ENCODE measurements at regions not wholly inside any gene's neighbourhood (a gene's known extent, or its start where the extent isn't known, plus 50 kb on each side); places are given as distances from the start of the nearest gene placed in this dataset. TPM values are rescaled to one million over a fixed set of nuclear protein-coding genes. Genes with fewer than 3 reads are reported as not detected.
"Not testable (repeated sequence)": the region's sequence is repeated elsewhere in the genome, so short reads cannot be mapped to it uniquely, and the experiment has no call there.

- Histone ChIP-seq H3K27me3 (ENCODE audit: insufficient read depth, low read length) (no peaks in the 10 kb centered on the region), H2AFZ (ENCODE audit: low read depth, low read length, poor library complexity, severe bottlenecking) (no peak overlapping the region), H3K4me1 (ENCODE audit: control insufficient read depth in 1 of 2, insufficient read depth in 2 of 2, low read length in 2 of 2) (no peaks in the 10 kb centered on the region), H3K36me3 (ENCODE audit: control insufficient read depth in 1 of 2, insufficient read depth in 2 of 2, low read length in 2 of 2) (no peaks in the 10 kb centered on the region), H3K4me2 (ENCODE audit: low read length) (no peak overlapping the region), H3K27ac (ENCODE audit: low read depth, low read length) (no peak overlapping the region), H4K20me1 (ENCODE audit: insufficient read depth) (no peaks in the 10 kb centered on the region), H3K9me2 (ENCODE audit: insufficient read depth) (no peaks in the 10 kb centered on the region), H3K79me2 (ENCODE audit: insufficient read depth, low read length) (no peaks in the 10 kb centered on the region), H3K9me3 (ENCODE audit: control insufficient read depth in 1 of 2, insufficient read depth in 1 of 2, low read depth in 1 of 2, low read length in 2 of 2) (no peaks in the 10 kb centered on the region), H3K4me3 (replicated peaks in 1 of 2; ENCODE audit: low read depth in 1 of 2, low read length in 2 of 2) (no peak overlapping the region), H3K9ac (ENCODE audit: low read length) (no peak overlapping the region)
- RAD21 ChIA-PET (ENCODE audit: low non-redundant PET in 1 of 2, low total read pairs in 2 of 2, uncharacterized antibody in 2 of 2, unreplicated experiment in 2 of 2), result no interaction called here
- ATAC-seq, result no peak
- CTCF ChIA-PET, result no interaction called here
- no peak for DNase-seq (ENCODE audit: low read depth, low spot score)
- POLR2A ChIA-PET, result no interaction called here
- no peak for TF ChIP-seq SIN3A (IDR thresholded peaks at IDR 0.05; ENCODE audit: low read depth)
- no peak for TF ChIP-seq MAX (IDR thresholded peaks at IDR 0.05)
- no peak for TF ChIP-seq RAD21 (IDR thresholded peaks at IDR 0.05; ENCODE audit: low read depth)
- no peak for TF ChIP-seq SP1 (IDR thresholded peaks at IDR 0.05; ENCODE audit: low read depth)
- no peak for TF ChIP-seq FOSL1 (IDR thresholded peaks at IDR 0.05; ENCODE audit: low read depth)
- TF ChIP-seq ZFX (IDR thresholded peaks at IDR 0.05), result no peak
- no peak for TF ChIP-seq ZNF274 (IDR thresholded peaks at IDR 0.05; ENCODE audit: low read depth, low read length)
- no peak for TF ChIP-seq CEBPB (IDR thresholded peaks at IDR 0.05; ENCODE audit: low read depth)
- no TSS peak for BruUV-seq (replicated peaks)
- intact Hi-C loops (cut with micrococcal nuclease), result no loop called here
These were observed 53.4 kb upstream of the FRG2C start for GRCh38 chr3:75610773-75611172.

GRCh38 chr3:75611724-75612460 lies 52.2 kb upstream of the FRG2C start:
- intact Hi-C loops (cut with micrococcal nuclease); ATAC-seq; H3K36me3 ChIP-seq (ENCODE audit: control insufficient read depth in 1 of 2, insufficient read depth in 2 of 2, low read length in 2 of 2); H4K20me1 ChIP-seq (ENCODE audit: insufficient read depth); H3K9me3 ChIP-seq (ENCODE audit: control insufficient read depth in 1 of 2, insufficient read depth in 1 of 2, low read depth in 1 of 2, low read length in 2 of 2); RAD21 ChIA-PET (ENCODE audit: low non-redundant PET in 1 of 2, low total read pairs in 2 of 2, uncharacterized antibody in 2 of 2, unreplicated experiment in 2 of 2); H3K9me2 ChIP-seq (ENCODE audit: insufficient read depth); H3K9ac ChIP-seq (ENCODE audit: low read length); H3K27ac ChIP-seq (ENCODE audit: low read depth, low read length); H3K4me1 ChIP-seq (ENCODE audit: control insufficient read depth in 1 of 2, insufficient read depth in 2 of 2, low read length in 2 of 2); H2AFZ ChIP-seq (ENCODE audit: low read depth, low read length, poor library complexity, severe bottlenecking); H3K4me3 ChIP-seq (replicated peaks in 1 of 2; ENCODE audit: low read depth in 1 of 2, low read length in 2 of 2); DNase-seq (ENCODE audit: low read depth, low spot score); H3K79me2 ChIP-seq (ENCODE audit: insufficient read depth, low read length); BruUV-seq (replicated peaks); H3K27me3 ChIP-seq (ENCODE audit: insufficient read depth, low read length); POLR2A ChIA-PET; CTCF ChIA-PET; H3K4me2 ChIP-seq (ENCODE audit: low read length): not testable (repeated sequence)

Small RNAs in the stretch of these regions (microRNA-seq; reads per million reads assigned to microRNA genes)
- gene MIR4444-2 (ENCODE audit: borderline number of aligned reads), result not detected

Measured in HCT116 (cell line).